Mammary epithelial cell (primary cell): ENCODE measurements at regions not wholly inside any gene's neighbourhood (a gene's known extent, or its start where the extent isn't known, plus 50 kb on each side); places are given as distances from the start of the nearest gene placed in this dataset.

Experiments
- CTCF ChIP-seq, 2 donors: IDR thresholded peaks in 1 of 2; conservative IDR thresholded peaks in 1 of 2; 2 replicates each; pipeline ENCODE4 v1.5.1; 2011 to 2012; ENCODE audit warnings: inconsistent platforms in 2 of 2, low read length in 2 of 2, mild to moderate bottlenecking in 2 of 2, control low read depth in 1 of 2, low read depth in 1 of 2; ENCODE audit not compliant: insufficient read depth in 1 of 2; ENCODE audit errors: extremely low read depth in 1 of 2
- EZH2 ChIP-seq: IDR thresholded peaks from 2 replicates; pipeline ENCODE4 v1.6.1; 2012; ENCODE audit warnings: low read length, inconsistent platforms, borderline replicate concordance

GRCh38 chr2:65494078-65494477, 61.7 kb upstream of the SPRED2 start:
- TF ChIP-seq CTCF (conservative IDR thresholded peaks at IDR 0.05 in 1 of 2, IDR thresholded peaks at IDR 0.05 in 1 of 2; ENCODE audit: extremely low read depth in 1 of 2, insufficient read depth in 1 of 2, low read depth in 1 of 2, low read length in 2 of 2) (no peak), EZH2 (no peak)
